ENCODE measurements at regions not wholly inside any gene's neighbourhood (a gene's known extent, or its start where the extent isn't known, plus 50 kb on each side); places are given as distances from the start of the nearest gene placed in this dataset.

DNA sequence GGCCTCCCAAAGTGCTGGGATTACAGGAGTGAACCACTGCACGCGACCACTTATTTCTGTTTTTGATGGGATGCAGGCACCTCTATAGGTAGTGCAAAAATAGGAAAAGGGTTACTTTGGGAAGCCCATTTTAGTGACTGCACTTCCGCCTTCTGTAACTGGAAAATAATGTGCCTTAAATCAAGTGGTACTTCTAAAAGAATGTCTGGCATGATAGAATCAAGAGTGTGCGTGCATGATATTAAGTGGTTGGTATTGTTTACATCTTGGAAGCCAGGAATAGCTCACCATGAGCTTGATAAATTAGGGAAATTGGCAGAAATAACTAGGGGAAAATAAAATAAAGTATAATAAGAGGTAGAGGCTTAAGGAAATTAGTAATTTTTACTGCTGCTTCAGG lies 1067.0 kb downstream of the ADGRL2 start:
- TF ChIP-seq EZH2phosphoT487 (IDR thresholded peaks at IDR 0.05): no peak
- TF ChIP-seq, protein P1, sequence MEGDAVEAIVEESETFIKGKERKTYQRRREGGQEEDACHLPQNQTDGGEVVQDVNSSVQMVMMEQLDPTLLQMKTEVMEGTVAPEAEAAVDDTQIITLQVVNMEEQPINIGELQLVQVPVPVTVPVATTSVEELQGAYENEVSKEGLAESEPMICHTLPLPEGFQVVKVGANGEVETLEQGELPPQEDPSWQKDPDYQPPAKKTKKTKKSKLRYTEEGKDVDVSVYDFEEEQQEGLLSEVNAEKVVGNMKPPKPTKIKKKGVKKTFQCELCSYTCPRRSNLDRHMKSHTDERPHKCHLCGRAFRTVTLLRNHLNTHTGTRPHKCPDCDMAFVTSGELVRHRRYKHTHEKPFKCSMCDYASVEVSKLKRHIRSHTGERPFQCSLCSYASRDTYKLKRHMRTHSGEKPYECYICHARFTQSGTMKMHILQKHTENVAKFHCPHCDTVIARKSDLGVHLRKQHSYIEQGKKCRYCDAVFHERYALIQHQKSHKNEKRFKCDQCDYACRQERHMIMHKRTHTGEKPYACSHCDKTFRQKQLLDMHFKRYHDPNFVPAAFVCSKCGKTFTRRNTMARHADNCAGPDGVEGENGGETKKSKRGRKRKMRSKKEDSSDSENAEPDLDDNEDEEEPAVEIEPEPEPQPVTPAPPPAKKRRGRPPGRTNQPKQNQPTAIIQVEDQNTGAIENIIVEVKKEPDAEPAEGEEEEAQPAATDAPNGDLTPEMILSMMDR (IDR thresholded peaks at IDR 0.05): no peak
